ENCODE measurements at regions not wholly inside any gene's neighbourhood (a gene's known extent, or its start where the extent isn't known, plus 50 kb on each side); places are given as distances from the start of the nearest gene placed in this dataset.

- in situ Hi-C loops (cut with MboI; ENCODE audit: low sequenced_read_pairs), result no loop called here
Observed at GRCh38 chr13:109671919-109672318, 114.5 kb downstream of the IRS2 start.

DNA sequence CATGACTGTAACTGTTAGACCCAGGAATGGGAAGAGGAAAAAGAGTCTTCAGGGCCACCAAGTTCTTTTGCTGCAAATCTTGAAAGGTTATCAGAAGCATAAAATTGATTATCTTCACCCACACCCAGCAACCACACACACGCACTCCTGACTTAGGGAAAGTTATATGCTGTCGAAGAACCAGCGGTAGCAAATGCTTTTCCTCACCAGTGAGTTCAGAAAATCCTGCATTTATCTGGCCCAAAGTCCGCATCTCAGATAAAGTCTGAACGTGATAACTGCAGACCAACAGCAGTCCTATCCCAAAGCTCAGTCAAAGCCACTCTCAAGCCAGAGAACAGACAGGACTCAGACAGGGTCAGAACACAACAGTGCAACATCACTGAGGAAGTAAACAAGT is 115.6 kb downstream of the IRS2 start:
- in situ Hi-C loops (cut with MboI; ENCODE audit: low sequenced_read_pairs), result no loop called here

- in situ Hi-C loops (cut with MboI; ENCODE audit: low sequenced_read_pairs), result no loop called here
Observed at GRCh38 chr13:109669956-109670355, 116.4 kb downstream of the IRS2 start.

- in situ Hi-C loops (cut with MboI; ENCODE audit: low sequenced_read_pairs), result no loop called here
Observed at GRCh38 chr13:109669234-109669612, 117.2 kb downstream of the IRS2 start.

- in situ Hi-C loops (cut with MboI; ENCODE audit: low sequenced_read_pairs), result no loop called here
Observed at GRCh38 chr13:109668433-109669233, 117.8 kb downstream of the IRS2 start.

- in situ Hi-C loops (cut with MboI; ENCODE audit: low sequenced_read_pairs), result no loop called here
Observed at GRCh38 chr13:109667807-109668291, 118.5 kb downstream of the IRS2 start.

DNA sequence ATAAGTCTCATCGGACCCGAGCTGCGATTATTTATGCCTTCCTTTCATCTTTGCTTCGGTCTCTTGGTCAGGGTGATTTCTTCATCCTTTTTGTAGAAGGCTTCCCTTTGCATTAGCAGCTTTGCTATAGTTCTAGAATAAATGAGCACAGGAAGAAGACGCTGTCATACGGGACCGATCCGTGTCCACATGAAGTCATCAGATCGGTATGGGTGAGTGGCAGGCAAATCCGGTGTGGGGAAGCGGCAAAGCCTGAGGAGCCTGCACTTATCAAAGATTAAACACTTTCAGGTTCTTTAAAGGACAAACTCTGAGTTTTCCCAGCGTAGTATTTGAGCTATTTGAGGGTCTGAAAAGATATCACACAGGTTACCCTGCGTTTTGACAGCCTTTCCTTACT is 119.3 kb downstream of the IRS2 start:
- in situ Hi-C loops (cut with MboI; ENCODE audit: low sequenced_read_pairs), result no loop called here

GRCh38 chr13:109666656-109667055 is 119.7 kb downstream of the IRS2 start:
- in situ Hi-C loops (cut with MboI; ENCODE audit: low sequenced_read_pairs), result no loop called here

DNA sequence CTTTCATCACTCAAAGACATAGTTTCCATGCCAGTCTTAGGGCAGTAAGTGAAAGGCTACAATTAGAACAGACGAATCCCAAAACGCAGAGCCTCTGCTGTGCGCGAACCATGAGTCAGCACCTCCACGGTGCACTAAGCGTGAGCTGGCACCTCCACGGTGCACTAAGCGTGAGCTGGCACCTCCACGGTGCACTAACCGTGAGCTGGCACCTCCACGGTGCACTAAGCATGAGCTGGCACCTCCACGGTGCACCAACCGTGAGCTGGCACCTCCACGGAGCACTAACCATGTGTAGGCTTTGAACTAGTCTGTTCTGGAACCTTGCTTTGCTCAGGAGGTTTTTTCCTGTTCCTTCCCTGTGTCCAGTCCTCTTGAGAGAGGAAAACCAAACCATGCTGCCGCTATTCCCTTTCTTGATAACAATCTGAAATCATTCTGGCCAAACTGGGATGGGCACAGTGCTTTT is 120.6 kb downstream of the IRS2 start:
- in situ Hi-C loops (cut with MboI; ENCODE audit: low sequenced_read_pairs), result no loop called here

DNA sequence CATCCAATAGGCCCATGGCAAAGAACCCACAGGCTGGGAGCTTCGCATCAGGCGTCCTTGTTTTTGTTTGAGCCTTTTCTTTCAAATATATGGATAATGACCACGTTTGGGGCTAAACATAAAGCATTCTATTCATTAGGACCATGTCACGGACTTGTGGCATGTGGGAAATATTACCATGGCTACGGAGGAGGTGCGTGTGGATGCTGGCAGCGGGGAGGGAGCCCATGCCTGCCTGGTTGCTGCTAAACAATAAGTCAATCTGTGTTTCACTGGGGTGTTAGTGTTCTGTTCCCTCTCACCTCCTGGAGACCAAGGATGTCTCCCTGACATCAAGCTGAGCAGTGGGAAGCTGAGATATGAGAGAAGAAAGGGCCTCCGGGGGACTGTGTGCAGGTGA is 121.1 kb downstream of the IRS2 start:
- in situ Hi-C loops (cut with MboI; ENCODE audit: low sequenced_read_pairs), result no loop called here

GRCh38 chr13:109657395-109657794 is 129.0 kb downstream of the IRS2 start:
- in situ Hi-C loops (cut with MboI; ENCODE audit: low sequenced_read_pairs), result no loop called here

DNA sequence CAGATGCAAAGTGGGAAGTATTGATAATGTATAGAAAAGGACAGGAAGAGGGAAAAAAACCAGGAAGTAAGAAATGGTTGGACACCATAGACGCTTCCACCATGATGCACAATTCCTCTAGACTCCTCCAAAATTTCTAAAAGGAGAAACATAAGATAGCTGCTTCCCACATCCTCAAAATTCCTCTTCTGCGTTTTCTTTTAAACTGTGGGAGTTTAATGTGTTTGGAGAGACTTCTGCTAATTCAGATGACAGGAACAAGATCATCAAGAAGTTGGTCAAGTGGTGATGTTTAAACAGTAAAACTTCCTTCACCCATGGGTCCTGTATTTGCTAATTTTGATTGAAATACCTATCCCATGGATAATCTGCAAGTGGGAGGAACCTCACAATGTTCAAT is 130.2 kb downstream of the IRS2 start:
- in situ Hi-C loops (cut with MboI; ENCODE audit: low sequenced_read_pairs), result no loop called here

- in situ Hi-C loops (cut with MboI; ENCODE audit: low sequenced_read_pairs), result no loop called here
Observed at GRCh38 chr13:109655611-109656010, 130.8 kb downstream of the IRS2 start.

DNA sequence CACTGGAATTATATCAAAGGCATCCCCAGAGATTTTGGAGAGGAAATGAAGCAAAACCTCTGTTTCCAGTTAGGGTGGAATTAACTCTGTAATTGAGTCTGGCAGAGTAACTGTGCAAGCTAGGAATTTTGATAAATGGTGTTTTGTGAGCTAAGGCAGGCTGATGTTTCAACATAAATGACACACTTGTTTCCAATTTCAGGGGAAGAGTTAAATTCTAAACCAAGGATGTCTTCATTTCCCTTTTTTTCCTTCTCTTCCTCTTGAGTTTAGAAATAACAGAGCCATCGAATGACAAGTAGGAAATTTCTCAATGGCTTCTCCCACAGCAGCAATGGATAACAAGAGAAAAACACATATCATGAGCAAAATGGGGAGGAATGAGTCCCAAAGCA is 131.2 kb downstream of the IRS2 start:
- in situ Hi-C loops (cut with MboI; ENCODE audit: low sequenced_read_pairs), result no loop called here

GRCh38 chr13:109654341-109655205 is 131.8 kb downstream of the IRS2 start:
- in situ Hi-C loops (cut with MboI; ENCODE audit: low sequenced_read_pairs), result no loop called here

- in situ Hi-C loops (cut with MboI; ENCODE audit: low sequenced_read_pairs), result no loop called here
Observed at GRCh38 chr13:109652531-109652930, 133.9 kb downstream of the IRS2 start.

- in situ Hi-C loops (cut with MboI; ENCODE audit: low sequenced_read_pairs), result no loop called here
Observed at GRCh38 chr13:109651854-109652253, 134.5 kb downstream of the IRS2 start.

DNA sequence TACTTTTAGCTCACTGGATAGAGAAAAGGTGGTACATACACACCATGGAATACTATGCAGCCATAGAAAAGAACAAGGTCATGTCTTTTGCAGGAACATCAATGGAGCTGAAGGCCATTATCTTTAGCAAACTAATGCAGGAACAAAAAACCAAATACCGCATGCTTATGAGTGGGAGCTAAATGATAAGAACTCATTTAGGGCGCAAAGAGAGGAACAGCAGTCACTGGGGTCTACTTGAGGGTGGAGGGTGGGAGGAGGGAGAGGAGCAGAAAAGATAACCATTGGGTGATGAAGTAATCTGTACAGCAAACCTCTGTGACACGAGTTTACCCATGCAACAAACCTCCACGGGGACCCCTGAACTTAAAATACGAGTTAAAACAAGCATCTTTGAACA is 135.1 kb downstream of the IRS2 start:
- in situ Hi-C loops (cut with MboI; ENCODE audit: low sequenced_read_pairs), result no loop called here

DNA sequence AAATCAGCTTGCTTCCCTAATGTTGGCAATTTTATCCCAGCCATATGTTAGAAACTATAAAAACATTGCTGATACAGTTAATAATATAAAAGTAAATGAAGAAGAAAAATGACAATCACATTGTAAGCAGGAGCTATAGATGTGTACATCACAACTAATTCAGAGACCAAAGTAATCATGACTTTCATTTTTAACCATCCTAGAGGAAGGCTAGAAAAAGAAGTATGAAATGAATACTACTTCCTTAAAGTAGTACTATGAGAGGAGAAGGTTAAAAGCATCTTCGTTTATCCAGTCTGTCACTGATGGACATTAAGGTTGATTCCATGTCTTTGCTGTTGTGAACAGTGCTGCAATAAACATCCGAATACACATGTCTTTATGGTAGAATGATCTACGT is 135.5 kb downstream of the IRS2 start:
- in situ Hi-C loops (cut with MboI; ENCODE audit: low sequenced_read_pairs), result no loop called here

DNA sequence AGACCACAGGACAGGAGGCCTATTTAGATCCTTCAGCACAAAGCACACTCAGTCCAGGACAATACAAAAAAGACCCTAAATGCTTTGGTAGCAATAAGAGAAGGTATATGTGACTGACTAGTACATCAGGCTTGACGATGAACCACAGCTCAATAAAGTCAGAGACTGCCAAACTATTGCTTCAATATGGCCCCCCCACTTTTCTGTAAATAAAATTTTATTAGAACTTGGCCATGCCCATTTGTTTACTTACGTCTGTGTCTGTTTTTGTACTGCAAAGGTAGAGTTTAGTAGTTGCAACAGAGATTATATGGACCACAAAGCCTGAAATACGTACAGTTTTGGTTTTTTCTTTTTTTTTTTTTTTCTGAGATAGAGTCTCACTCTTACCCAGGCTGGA is 136.7 kb downstream of the IRS2 start:
- in situ Hi-C loops (cut with MboI; ENCODE audit: low sequenced_read_pairs), result no loop called here

- in situ Hi-C loops (cut with MboI; ENCODE audit: low sequenced_read_pairs), result no loop called here
Observed at GRCh38 chr13:109647699-109648098, 138.7 kb downstream of the IRS2 start.

DNA sequence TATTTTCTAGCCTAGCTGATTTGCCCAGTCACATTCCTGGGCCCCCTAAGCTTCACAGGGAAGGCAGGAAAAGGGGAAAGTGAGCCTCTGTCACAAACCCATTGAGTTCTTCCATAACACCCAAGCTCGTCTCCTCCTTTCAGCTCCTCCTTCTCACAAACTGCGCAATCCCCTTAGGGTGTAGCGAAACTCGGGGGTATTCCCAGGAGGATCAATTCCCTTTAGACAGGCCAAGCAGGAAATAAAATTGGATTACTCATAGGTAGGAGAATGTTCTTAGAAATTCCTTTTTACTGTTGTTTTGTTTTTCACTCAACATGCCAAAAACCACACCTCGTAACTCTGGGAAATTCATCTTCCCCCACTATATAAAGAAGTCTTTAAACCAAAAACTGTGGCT is 139.3 kb downstream of the IRS2 start:
- in situ Hi-C loops (cut with MboI; ENCODE audit: low sequenced_read_pairs), result no loop called here

Measured in HL-60/S4 (cell line).